ENCODE measurements at regions not wholly inside any gene's neighbourhood (a gene's known extent, or its start where the extent isn't known, plus 50 kb on each side); places are given as distances from the start of the nearest gene placed in this dataset.

- DNase-seq = no peak
Observed at GRCh38 chr6:45737331-45738056, 278.2 kb downstream of the CLIC5 start.

GRCh38 chr6:45736134-45736533, 279.5 kb downstream of the CLIC5 start:
- DNase-seq = no peak

GRCh38 chr6:45732731-45733130, 282.9 kb downstream of the CLIC5 start:
- DNase-seq = no peak

GRCh38 chr6:45730232-45730631, 285.4 kb downstream of the CLIC5 start:
- no peak for DNase-seq

DNA sequence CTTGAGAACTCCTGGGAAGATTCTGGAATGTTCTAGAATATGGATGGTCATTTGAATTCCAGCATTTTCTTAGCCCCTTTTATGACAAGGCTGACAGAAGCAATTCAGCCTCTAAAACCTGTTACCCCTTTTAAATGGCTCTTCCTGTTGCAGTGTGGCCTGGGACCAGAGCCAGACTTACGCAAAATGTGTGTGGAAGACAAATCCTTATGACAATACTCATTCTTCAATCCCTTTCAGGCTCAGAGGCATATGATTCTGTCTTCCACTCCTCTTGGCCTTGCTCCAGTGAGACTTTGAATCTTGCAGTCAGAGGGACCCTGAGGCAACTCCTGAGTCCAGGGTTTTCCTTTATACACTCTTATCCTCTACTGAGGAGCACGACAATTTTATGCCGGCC, 287.0 kb downstream of the CLIC5 start:
- no peak for DNase-seq

GRCh38 chr6:45727819-45728449, 287.7 kb downstream of the CLIC5 start:
- DNase-seq = no peak

- DNase-seq = no peak
Observed at GRCh38 chr6:45727228-45727627, 288.4 kb downstream of the CLIC5 start.

- no peak for DNase-seq
Observed at GRCh38 chr6:45726444-45726843, 289.2 kb downstream of the CLIC5 start.

DNA sequence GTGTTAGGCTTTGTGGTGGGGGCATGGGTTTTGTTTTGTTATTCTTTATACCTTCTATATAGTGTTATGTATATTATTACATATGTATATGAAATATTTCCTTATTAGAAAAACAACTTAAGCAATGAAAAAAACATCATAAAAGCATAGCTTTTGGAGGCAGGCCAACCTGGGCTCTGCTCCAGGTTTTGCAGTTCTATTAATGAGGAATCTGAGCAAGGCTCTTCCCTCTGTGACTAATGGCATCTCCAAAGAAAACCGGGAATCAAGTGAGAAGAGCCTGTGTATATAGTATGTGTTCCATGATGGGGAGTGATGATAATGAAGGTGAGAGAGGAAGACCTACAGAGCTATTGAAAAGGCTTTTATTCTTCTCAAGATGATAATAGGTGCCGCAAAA, 291.1 kb downstream of the CLIC5 start:
- no peak for DNase-seq

DNA sequence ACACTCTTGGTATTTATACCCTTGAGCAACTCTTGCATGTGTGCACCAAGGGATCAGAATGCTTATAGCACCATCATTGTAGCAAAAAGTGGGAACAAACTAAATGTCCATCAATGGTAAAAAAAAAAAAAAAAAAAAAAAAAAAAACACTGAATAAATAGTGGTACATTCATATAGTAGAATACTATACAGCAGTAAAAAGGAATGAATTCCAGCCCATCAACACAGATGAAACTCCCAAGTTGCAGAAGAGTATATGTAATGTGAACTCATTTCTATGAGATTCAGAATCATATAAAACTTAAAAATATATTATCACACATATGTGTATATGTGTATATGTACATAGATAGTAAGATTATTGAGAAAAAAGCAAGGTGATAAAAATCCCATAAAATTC, 291.6 kb downstream of the CLIC5 start:
- DNase-seq = no peak

GRCh38 chr6:45722876-45723275, 292.8 kb downstream of the CLIC5 start:
- DNase-seq = no peak

DNA sequence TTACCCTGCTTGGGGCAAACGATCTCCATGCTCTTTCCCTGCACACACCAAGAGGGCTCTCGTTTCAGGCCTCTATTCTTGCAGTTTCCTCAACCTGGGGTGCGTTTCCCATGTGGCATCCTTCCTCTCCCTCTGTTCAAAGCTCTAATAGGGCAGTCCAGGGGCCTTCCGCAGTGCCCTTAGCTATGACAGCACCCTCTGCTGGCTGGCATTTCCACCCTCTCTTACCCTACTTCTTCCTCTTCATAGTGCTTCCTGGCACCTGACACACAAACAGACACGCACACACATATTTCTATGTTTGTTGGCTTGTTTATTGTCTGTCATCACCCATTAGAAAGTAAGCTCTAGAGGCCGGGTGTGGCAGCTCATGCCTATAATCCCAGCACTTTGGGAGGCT, 294.0 kb downstream of the CLIC5 start:
- no peak for DNase-seq

DNA sequence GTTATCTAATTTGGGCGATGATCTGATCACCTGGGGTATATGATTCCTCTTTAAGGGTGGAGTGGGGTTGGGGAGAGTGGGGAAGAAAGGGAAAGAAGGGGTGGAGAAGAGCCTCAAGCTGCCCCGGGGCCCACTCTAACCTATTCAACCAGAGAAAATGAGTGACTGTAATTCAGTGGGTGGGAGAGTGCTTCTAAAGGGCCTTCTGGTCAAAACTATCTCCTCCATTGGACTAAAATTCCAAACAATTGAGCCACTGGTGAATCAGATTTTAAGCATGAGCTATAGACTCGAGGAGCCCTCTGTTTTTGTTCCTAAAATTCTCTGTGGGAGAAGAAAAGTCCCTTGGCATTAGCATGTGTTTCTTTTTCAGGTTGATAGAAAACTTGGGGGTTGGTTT, 296.8 kb downstream of the CLIC5 start:
- no peak for DNase-seq

- no peak for DNase-seq
Observed at GRCh38 chr6:45718131-45718530, 297.5 kb downstream of the CLIC5 start.

- no peak for DNase-seq
Observed at GRCh38 chr6:45717715-45718114, 297.9 kb downstream of the CLIC5 start.

- DNase-seq = no peak
Observed at GRCh38 chr6:45717027-45717426, 298.6 kb downstream of the CLIC5 start.

DNA sequence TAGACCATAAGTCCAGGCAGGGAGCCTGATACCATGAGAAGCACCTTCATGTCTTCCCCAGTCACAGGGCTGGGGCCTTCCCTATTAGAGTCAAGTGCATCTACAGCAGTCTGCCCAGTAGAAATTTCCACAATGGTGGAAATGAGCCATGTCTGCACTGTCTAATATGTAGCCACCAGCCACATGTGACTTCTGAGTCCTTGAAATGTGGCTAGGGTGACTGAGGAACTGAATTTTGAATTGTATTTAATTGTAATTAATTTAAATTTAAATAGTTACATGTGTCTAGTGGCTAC, 300.2 kb downstream of the CLIC5 start:
- DNase-seq = no peak

DNA sequence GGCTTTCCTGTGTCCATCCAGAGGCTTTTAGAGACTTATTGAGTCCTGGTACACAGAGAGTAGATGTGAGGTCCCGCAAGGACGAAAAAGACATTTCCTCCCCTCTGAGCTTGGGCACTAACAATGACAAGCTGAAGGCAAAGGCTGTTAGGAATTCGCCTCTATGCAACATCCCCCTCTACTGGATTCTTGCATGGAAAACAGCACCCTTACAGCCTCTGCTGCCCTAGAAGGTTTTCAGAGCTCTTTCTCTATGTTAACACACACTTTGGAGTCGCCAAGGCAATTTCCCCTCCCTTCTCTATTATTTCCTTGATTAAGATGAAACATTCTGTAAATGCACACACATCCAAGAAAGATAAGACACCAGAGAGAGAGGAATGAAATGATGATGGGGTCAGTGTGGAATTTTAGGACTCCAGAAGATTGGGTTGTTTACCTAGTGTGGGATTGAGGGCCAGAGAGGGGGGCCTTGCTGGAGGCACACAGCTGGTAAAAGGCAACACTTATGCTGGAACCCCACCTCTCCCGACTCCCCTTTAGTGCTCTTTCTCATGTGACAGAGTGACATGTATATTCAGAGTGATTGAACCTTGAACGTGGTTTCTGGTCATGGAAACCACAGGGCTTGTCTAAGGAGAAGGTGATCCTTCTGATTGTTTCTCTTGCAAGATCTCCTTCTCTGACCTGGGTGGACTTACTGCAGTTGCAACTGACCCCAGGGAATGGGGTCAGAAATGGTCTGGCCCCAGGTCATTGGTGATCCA, 300.7 kb downstream of the CLIC5 start:
- peak; percentile 48 for DNase-seq

GRCh38 chr6:45714006-45714730, 301.5 kb downstream of the CLIC5 start:
- no peak for DNase-seq

Measured in DMS 273 treated with DMSO at 0.1 percent for 48 hours (cell line).